IMR-90 (cell line): ENCODE measurements at regions not wholly inside any gene's neighbourhood (a gene's known extent, or its start where the extent isn't known, plus 50 kb on each side); places are given as distances from the start of the nearest gene placed in this dataset.

Source experiments
- ATAC-seq: fragments of 200-7000 bp; cut with Tn5 transposase; 2 replicates; pipeline ENCODE4 v1.9.1; 2020; ENCODE audit warnings: low read depth, mild to moderate bottlenecking, moderate library complexity
- BruUV-seq: library from RNA; stranded (reverse); fragments of 400-500 nt; replicated peaks from 2 replicates; lab custom pipeline; 2021; lab: Mats Ljungman, UMichigan
- CTCF ChIA-PET: fragments of 300-600 bp; formaldehyde crosslinking; extraction: SDS; loops from one replicate; lab custom pipeline; 2021; ENCODE audit warnings: antibody characterized with exemption; lab: Yijun Ruan, JAX
- POLR2A ChIA-PET: fragments of 300-600 bp; sonication (Branson Sonifier 250); formaldehyde crosslinking; loops from one replicate; lab custom pipeline; 2022; ENCODE audit warnings: antibody characterized with exemption; ENCODE audit not compliant: unreplicated experiment; lab: Charles Lee
- DNase-seq: peaks from one replicate; pipeline ENCODE4 v3.0.0; 2013
- H2AFZ ChIP-seq: replicated peaks from 2 replicates; pipeline ENCODE3; 2013; ENCODE audit warnings: low read length, mild to moderate bottlenecking; ENCODE audit not compliant: poor library complexity
- H2AK5ac ChIP-seq: 2 replicates; pipeline ENCODE4 v1.6.1; 2013; ENCODE audit warnings: low read depth, low read length, inconsistent platforms
- H2AK9ac ChIP-seq: replicated peaks from 2 replicates; pipeline ENCODE3; 2013; ENCODE audit warnings: mild to moderate bottlenecking, low read depth, low read length, moderate library complexity; ENCODE audit not compliant: poor library complexity
- H2BK120ac ChIP-seq: 2 replicates; pipeline ENCODE4 v1.6.1; 2013; ENCODE audit warnings: low read depth, low read length, inconsistent platforms
- H2BK15ac ChIP-seq: 3 replicates; pipeline ENCODE4 v1.6.1; 2013; ENCODE audit warnings: low read depth, low read length, inconsistent platforms
- H2BK20ac ChIP-seq: 2 replicates; pipeline ENCODE4 v1.6.1; 2013; ENCODE audit warnings: low read depth, mild to moderate bottlenecking, inconsistent platforms, low read length, moderate library complexity
- H2BK5ac ChIP-seq: 2 replicates; pipeline ENCODE4 v1.6.1; 2013; ENCODE audit warnings: mild to moderate bottlenecking, low read depth, low read length, inconsistent platforms; ENCODE audit not compliant: poor library complexity, severe bottlenecking
- H3K14ac ChIP-seq: replicated peaks from 2 replicates; pipeline ENCODE4 v1.6.1; 2013; ENCODE audit warnings: low read depth, low read length, inconsistent platforms
- H3K18ac ChIP-seq: 2 replicates; pipeline ENCODE4 v1.6.1; 2013; ENCODE audit warnings: low read depth, low read length, control low read depth
- H3K23ac ChIP-seq: 2 replicates; pipeline ENCODE4 v1.6.1; 2013; ENCODE audit warnings: low read depth, low read length, inconsistent platforms
- H3K27ac ChIP-seq: 2 replicates; pipeline ENCODE4 v1.5.1; 2013; ENCODE audit warnings: mild to moderate bottlenecking, control low read depth, low read length; ENCODE audit not compliant: insufficient read depth
- H3K27me3 ChIP-seq: 2 replicates; pipeline ENCODE4 v1.6.1; 2013; ENCODE audit warnings: low read length; ENCODE audit not compliant: control insufficient read depth, insufficient read depth
- H3K36me3 ChIP-seq: 2 replicates; pipeline ENCODE4 v1.6.1; 2013; ENCODE audit warnings: low read length, mixed read lengths; ENCODE audit not compliant: control insufficient read depth, insufficient read depth
- H3K4ac ChIP-seq: 2 replicates; pipeline ENCODE4 v1.6.1; 2013; ENCODE audit warnings: low read depth, low read length, inconsistent platforms
- H3K4me1 ChIP-seq: 2 replicates; pipeline ENCODE4 v1.6.1; 2013; ENCODE audit warnings: low read length, mixed read lengths; ENCODE audit not compliant: control insufficient read depth, insufficient read depth
- H3K4me2 ChIP-seq: 2 replicates; pipeline ENCODE4 v1.6.1; 2013; ENCODE audit warnings: low read depth, mild to moderate bottlenecking, control low read depth, low read length, moderate library complexity
- H3K4me3 ChIP-seq: 2 replicates; pipeline ENCODE4 v1.5.1; 2013; ENCODE audit warnings: low read depth, mild to moderate bottlenecking, control low read depth, low read length, moderate library complexity; ENCODE audit not compliant: insufficient read depth
- H3K56ac ChIP-seq: 2 replicates; pipeline ENCODE4 v1.6.1; 2013; ENCODE audit warnings: low read length, inconsistent platforms; ENCODE audit not compliant: insufficient read depth; ENCODE audit errors: extremely low read depth
- H3K79me1 ChIP-seq, 2 experiments: 2 replicates each; pipeline ENCODE4 v1.6.1; 2013; ENCODE audit warnings: low read length in 2 of 2, inconsistent platforms in 1 of 2, low read depth in 1 of 2
- H3K9ac ChIP-seq: 2 replicates; pipeline ENCODE4 v1.6.1; 2013; ENCODE audit warnings: low read depth, low read length, control low read depth
- H3K9me1 ChIP-seq: 2 replicates; pipeline ENCODE4 v1.6.1; 2013; ENCODE audit warnings: low read length, inconsistent platforms; ENCODE audit not compliant: insufficient read depth
- H3K9me3 ChIP-seq: 2 replicates; pipeline ENCODE4 v1.6.1; 2013; ENCODE audit warnings: low read length; ENCODE audit not compliant: control insufficient read depth, insufficient read depth
- H4K20me1 ChIP-seq: 2 replicates; pipeline ENCODE4 v1.6.1; 2013; ENCODE audit warnings: low read length, inconsistent platforms; ENCODE audit not compliant: insufficient read depth
- H4K5ac ChIP-seq: 2 replicates; pipeline ENCODE4 v1.6.1; 2013; ENCODE audit warnings: mild to moderate bottlenecking, low read depth, low read length, control low read depth
- H4K8ac ChIP-seq, 2 experiments: 2 replicates each; pipeline ENCODE4 v1.6.1; 2013; ENCODE audit warnings: low read depth in 2 of 2, low read length in 2 of 2, control low read depth in 1 of 2, inconsistent platforms in 1 of 2
- H4K91ac ChIP-seq: 2 replicates; pipeline ENCODE4 v1.6.1; 2013; ENCODE audit warnings: low read depth, low read length, inconsistent platforms; ENCODE audit not compliant: insufficient read depth
- BHLHE40 ChIP-seq: fragments of 150-350 bp; IDR thresholded peaks from 2 replicates; pipeline ENCODE4 v1.6.1; 2016; ENCODE audit warnings: mild to moderate bottlenecking, low read depth, low read length
- CEBPB ChIP-seq: IDR thresholded peaks from 2 replicates; pipeline ENCODE4 v1.6.1; 2012; ENCODE audit warnings: low read depth, low read length, improper control_type of control experiment
- CHD1 ChIP-seq: IDR thresholded peaks from 2 replicates; pipeline ENCODE4 v1.6.1; 2012; ENCODE audit warnings: low read depth, low read length, improper control_type of control experiment
- FOS ChIP-seq: fragments of 150-350 bp; IDR thresholded peaks from 2 replicates; pipeline ENCODE4 v1.6.1; 2016; ENCODE audit warnings: low read depth, low read length
- MAFK ChIP-seq: IDR thresholded peaks from 2 replicates; pipeline ENCODE4 v1.6.1; 2012; ENCODE audit warnings: low read depth, low read length, improper control_type of control experiment
- MAZ ChIP-seq: IDR thresholded peaks from 2 replicates; pipeline ENCODE4 v1.6.1; 2012; ENCODE audit warnings: low read depth, mild to moderate bottlenecking, low read length, improper control_type of control experiment, moderate library complexity, borderline replicate concordance
- POLR2A ChIP-seq: IDR thresholded peaks from 2 replicates; pipeline ENCODE4 v1.6.1; 2012; ENCODE audit warnings: mild to moderate bottlenecking, low read depth, low read length
- RAD21 ChIP-seq: IDR thresholded peaks from 2 replicates; pipeline ENCODE4 v1.6.1; 2012; ENCODE audit warnings: low read length, improper control_type of control experiment
- RFX5 ChIP-seq: IDR thresholded peaks from 2 replicates; pipeline ENCODE4 v1.8.0; 2012; ENCODE audit warnings: low read depth, mild to moderate bottlenecking, low read length, moderate library complexity
- SMC3 ChIP-seq: fragments of 150-350 bp; IDR thresholded peaks from 2 replicates; pipeline ENCODE4 v1.6.1; 2016; ENCODE audit warnings: low read depth, mild to moderate bottlenecking, antibody characterized with exemption, low read length, moderate library complexity
- WGBS, 2 experiments: methylation state at CpG; one replicate each; pipeline versions ENCODE4 v1.1.5 to v1.1.7; 2013; ENCODE audit warnings: missing lambda C conversion rate in 2 of 2; ENCODE audit not compliant: insufficient read length in 1 of 2; ENCODE audit errors: extremely low coverage in 2 of 2; 5-methylcytosine and 5-hydroxymethylcytosine counted together
- dilution Hi-C: fragments of 300-500 bp; cut with HindIII; formaldehyde crosslinking; loops from one replicate; pipeline ENCODE4 v1.14.3; 2018; ENCODE audit warnings: low sequenced_read_pairs; ENCODE audit not compliant: unreplicated experiment
- in situ Hi-C: fragments of 300-500 bp; cut with MboI; formaldehyde crosslinking; loops from 3 replicates; pipeline ENCODE4 v1.14.3; 2019; ENCODE audit warnings: low sequenced_read_pairs, inconsistent platforms, mixed read lengths
- intact Hi-C: fragments of 100-400 bp; cut with micrococcal nuclease; formaldehyde crosslinking; loops from 2 replicates; pipeline ENCODE4 v1.10.0; 2022
- TF ChIP-seq, protein P1 (sequence below): conservative IDR thresholded peaks from 2 replicates; pipeline ENCODE4 v1.5.1; 2012; ENCODE audit warnings: mild to moderate bottlenecking, low read depth, low read length, improper control_type of control experiment
- TF ChIP-seq, protein P2 (sequence below): fragments of 150-350 bp; IDR thresholded peaks from 2 replicates; pipeline ENCODE4 v1.6.1; 2016; ENCODE audit warnings: low read depth, mild to moderate bottlenecking, low read length, moderate library complexity, borderline replicate concordance

DNA sequence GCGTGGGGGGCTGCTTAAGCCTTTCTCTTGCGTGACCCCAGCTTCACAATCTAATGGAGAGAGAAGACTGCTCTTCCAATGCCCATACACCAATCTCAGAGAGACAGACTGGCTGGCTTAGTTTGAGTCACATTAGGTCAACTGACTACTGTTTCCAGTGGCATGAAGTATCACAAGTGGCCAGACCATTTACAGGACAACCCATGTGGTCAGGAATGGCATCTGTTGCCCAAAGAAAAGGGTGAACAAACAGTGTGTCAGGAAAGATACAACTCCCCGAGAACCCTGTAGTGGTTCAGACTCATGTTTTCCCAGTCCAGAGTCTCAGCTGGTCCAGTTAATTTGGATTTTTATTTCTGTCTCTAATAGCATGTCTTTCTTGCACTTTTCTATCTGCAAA is 177.4 kb upstream of the IL12B start:
- no peak overlapping the region for H3K4me3 ChIP-seq
- H2BK120ac ChIP-seq = no peak overlapping the region
- no CpG with 5 or more reads among the region's 3 CpGs for WGBS, 2 experiments
- H4K5ac ChIP-seq = no peak overlapping the region
- CTCF ChIA-PET = interaction anchor here (1.6 kb wide), 1 partner anchor 56 kb away, joined by 4 read pairs; no protein-coding TSS in a partner anchor
- H3K79me1 ChIP-seq = no peaks in the 10 kb centered on the region
- no peaks in the 10 kb centered on the region for H3K9me3 ChIP-seq
- H3K27ac ChIP-seq = no peak overlapping the region
- no TSS peak for BruUV-seq
- H2AK5ac ChIP-seq = peak overlapping the region; percentile 6; the same call in 1 of the 2 replicates
- POLR2A ChIA-PET = no interaction called here
- H3K9me1 ChIP-seq = peaks cover 22% of the 10 kb centered on the region
- DNase-seq (no peak), ATAC-seq (no peak)
- no peak overlapping the region; a peak in 1 of 4 replicates for H4K8ac ChIP-seq
- no peak overlapping the region for H3K4ac ChIP-seq
- no peak overlapping the region for H3K9ac ChIP-seq
- in situ Hi-C loops = no loop called here
- H2AFZ ChIP-seq = no peak overlapping the region
- no peak overlapping the region for H3K14ac ChIP-seq
- no peak overlapping the region for H3K4me2 ChIP-seq
- dilution Hi-C loops = no loop called here
- H3K36me3 ChIP-seq = no peaks in the 10 kb centered on the region
- TF ChIP-seq MAZ (no peak), POLR2A (no peak), SMC3 (no peak), RFX5 (no peak), RAD21 (no peak), CHD1 (no peak), BHLHE40 (no peak), CEBPB (no peak), MAFK (no peak), FOS (no peak)
- TF ChIP-seq, protein P1, sequence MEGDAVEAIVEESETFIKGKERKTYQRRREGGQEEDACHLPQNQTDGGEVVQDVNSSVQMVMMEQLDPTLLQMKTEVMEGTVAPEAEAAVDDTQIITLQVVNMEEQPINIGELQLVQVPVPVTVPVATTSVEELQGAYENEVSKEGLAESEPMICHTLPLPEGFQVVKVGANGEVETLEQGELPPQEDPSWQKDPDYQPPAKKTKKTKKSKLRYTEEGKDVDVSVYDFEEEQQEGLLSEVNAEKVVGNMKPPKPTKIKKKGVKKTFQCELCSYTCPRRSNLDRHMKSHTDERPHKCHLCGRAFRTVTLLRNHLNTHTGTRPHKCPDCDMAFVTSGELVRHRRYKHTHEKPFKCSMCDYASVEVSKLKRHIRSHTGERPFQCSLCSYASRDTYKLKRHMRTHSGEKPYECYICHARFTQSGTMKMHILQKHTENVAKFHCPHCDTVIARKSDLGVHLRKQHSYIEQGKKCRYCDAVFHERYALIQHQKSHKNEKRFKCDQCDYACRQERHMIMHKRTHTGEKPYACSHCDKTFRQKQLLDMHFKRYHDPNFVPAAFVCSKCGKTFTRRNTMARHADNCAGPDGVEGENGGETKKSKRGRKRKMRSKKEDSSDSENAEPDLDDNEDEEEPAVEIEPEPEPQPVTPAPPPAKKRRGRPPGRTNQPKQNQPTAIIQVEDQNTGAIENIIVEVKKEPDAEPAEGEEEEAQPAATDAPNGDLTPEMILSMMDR = no peak
- TF ChIP-seq, protein P2, sequence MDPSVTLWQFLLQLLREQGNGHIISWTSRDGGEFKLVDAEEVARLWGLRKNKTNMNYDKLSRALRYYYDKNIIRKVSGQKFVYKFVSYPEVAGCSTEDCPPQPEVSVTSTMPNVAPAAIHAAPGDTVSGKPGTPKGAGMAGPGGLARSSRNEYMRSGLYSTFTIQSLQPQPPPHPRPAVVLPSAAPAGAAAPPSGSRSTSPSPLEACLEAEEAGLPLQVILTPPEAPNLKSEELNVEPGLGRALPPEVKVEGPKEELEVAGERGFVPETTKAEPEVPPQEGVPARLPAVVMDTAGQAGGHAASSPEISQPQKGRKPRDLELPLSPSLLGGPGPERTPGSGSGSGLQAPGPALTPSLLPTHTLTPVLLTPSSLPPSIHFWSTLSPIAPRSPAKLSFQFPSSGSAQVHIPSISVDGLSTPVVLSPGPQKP = no peak
- no peak overlapping the region; the same call in 2 of the 3 replicates for H2BK15ac ChIP-seq
- no peak overlapping the region for H3K56ac ChIP-seq
- no peak overlapping the region for H2BK5ac ChIP-seq
- no peak overlapping the region for H2BK20ac ChIP-seq
- no peaks in the 10 kb centered on the region for H3K27me3 ChIP-seq
- peaks cover 21% of the 10 kb centered on the region for H3K4me1 ChIP-seq
- intact Hi-C loops = loop anchor here (5.0 kb wide), 2 partner anchors 45 to 470 kb away; no protein-coding TSS in a partner anchor
- no peak overlapping the region for H3K23ac ChIP-seq
- peak overlapping the region; percentile 38; the same call in 1 of the 2 replicates for H4K91ac ChIP-seq
- no peak overlapping the region for H2AK9ac ChIP-seq
- no peak overlapping the region for H3K18ac ChIP-seq
- no peaks in the 10 kb centered on the region for H4K20me1 ChIP-seq
